Sciatic nerve (tissue), 2 donors: ENCODE measurements at regions not wholly inside any gene's neighbourhood (a gene's known extent, or its start where the extent isn't known, plus 50 kb on each side); places are given as distances from the start of the nearest gene placed in this dataset.
"Not testable (repeated sequence)": the region's sequence is repeated elsewhere in the genome, so short reads cannot be mapped to it uniquely, and the experiment has no call there.

Source experiments
- ATAC-seq: fragments of 200-7000 bp; cut with Tn5 transposase; one replicate; pipeline ENCODE4 v1.9.1; 2020; ENCODE audit warnings: mild to moderate bottlenecking, moderate library complexity
- DNase-seq: peaks from one replicate; pipeline ENCODE4 v3.0.0-alpha.2; 2020; ENCODE audit warnings: low spot score
- intact Hi-C: fragments of 100-400 bp; cut with DNase I; formaldehyde crosslinking; loops from one replicate; pipeline ENCODE4 v1.14.2; 2022
- donor health status: DM: no; HTN: no; CAD: no.
- donor health status: DM: no; HTN: no; CAD: no.

- DNase-seq (no peak), ATAC-seq (no peak)
- intact Hi-C loops = no loop called here
Observed at GRCh38 chr5:37940931-37941623, 101.2 kb upstream of the GDNF start.

- intact Hi-C loops = no loop called here
- ATAC-seq (no peak), DNase-seq (no peak)
Observed at GRCh38 chr5:37938861-37939260, 99.0 kb upstream of the GDNF start.

GRCh38 chr5:37938076-37938852 is 98.4 kb upstream of the GDNF start:
- ATAC-seq = no peak
- intact Hi-C loops = no loop called here

GRCh38 chr5:37936091-37936490 is 96.2 kb upstream of the GDNF start:
- DNase-seq = no peak
- intact Hi-C loops = no loop called here
- no peak for ATAC-seq

More at GRCh38 chr5:37938076-37938852, 98.4 kb upstream of the GDNF start:
- DNase-seq = no peak

- ATAC-seq (no peak), DNase-seq (no peak)
- intact Hi-C loops = no loop called here
Observed at GRCh38 chr5:37933576-37933975, 93.7 kb upstream of the GDNF start.

- intact Hi-C loops = no loop called here
- DNase-seq (no peak), ATAC-seq (no peak)
Observed at GRCh38 chr5:37932450-37932849, 92.6 kb upstream of the GDNF start.

- no peak for DNase-seq
- intact Hi-C loops = no loop called here
- no peak for ATAC-seq
Observed at GRCh38 chr5:37931541-37931940, 91.7 kb upstream of the GDNF start.

GRCh38 chr5:37930350-37930749 is 90.5 kb upstream of the GDNF start:
- ATAC-seq (no peak), DNase-seq (no peak)
- intact Hi-C loops = no loop called here

- DNase-seq (no peak), ATAC-seq (no peak)
- intact Hi-C loops = no loop called here
Observed at GRCh38 chr5:37929791-37930190, 90.0 kb upstream of the GDNF start.

GRCh38 chr5:37927753-37928152 is 87.9 kb upstream of the GDNF start:
- DNase-seq, ATAC-seq, intact Hi-C loops: not testable (repeated sequence)

GRCh38 chr5:37926732-37927131 is 86.9 kb upstream of the GDNF start:
- DNase-seq = no peak
- intact Hi-C loops = no loop called here
- no peak for ATAC-seq

GRCh38 chr5:37921452-37921851 is 81.6 kb upstream of the GDNF start:
- intact Hi-C loops = no loop called here
- DNase-seq (no peak), ATAC-seq (no peak)

GRCh38 chr5:37918424-37918823 is 78.6 kb upstream of the GDNF start:
- intact Hi-C loops = no loop called here
- DNase-seq (no peak), ATAC-seq (no peak)

- intact Hi-C loops = no loop called here
- ATAC-seq = no peak
- no peak for DNase-seq
Observed at GRCh38 chr5:37916525-37916924, 76.7 kb upstream of the GDNF start.

GRCh38 chr5:37915097-37915736 is 75.4 kb upstream of the GDNF start:
- ATAC-seq (no peak), DNase-seq (no peak)
- intact Hi-C loops = no loop called here

GRCh38 chr5:37909610-37910266 is 69.9 kb upstream of the GDNF start:
- ATAC-seq, intact Hi-C loops, DNase-seq: not testable (repeated sequence)

GRCh38 chr5:37906416-37906815 is 66.6 kb upstream of the GDNF start:
- ATAC-seq = no peak
- intact Hi-C loops = no loop called here
- no peak for DNase-seq

GRCh38 chr5:37905230-37905629 is 65.4 kb upstream of the GDNF start:
- no peak for DNase-seq
- intact Hi-C loops = no loop called here
- no peak for ATAC-seq

GRCh38 chr5:37902323-37902722 is 62.5 kb upstream of the GDNF start:
- DNase-seq (no peak), ATAC-seq (no peak)
- intact Hi-C loops = no loop called here

GRCh38 chr5:37900692-37901091 is 60.9 kb upstream of the GDNF start:
- intact Hi-C loops = no loop called here
- DNase-seq = no peak
- peak; percentile 62 for ATAC-seq
